GM12873 (cell line): ENCODE measurements at regions not wholly inside any gene's neighbourhood (a gene's known extent, or its start where the extent isn't known, plus 50 kb on each side); places are given as distances from the start of the nearest gene placed in this dataset.

Experiments used
- TF ChIP-seq, protein P1 (sequence below): IDR thresholded peaks from 2 replicates; pipeline ENCODE4 v1.5.1; 2012; ENCODE audit warnings: low read depth, mild to moderate bottlenecking, moderate library complexity, low read length, control low read depth; ENCODE audit not compliant: insufficient read depth; ENCODE audit errors: missing control alignments

DNA sequence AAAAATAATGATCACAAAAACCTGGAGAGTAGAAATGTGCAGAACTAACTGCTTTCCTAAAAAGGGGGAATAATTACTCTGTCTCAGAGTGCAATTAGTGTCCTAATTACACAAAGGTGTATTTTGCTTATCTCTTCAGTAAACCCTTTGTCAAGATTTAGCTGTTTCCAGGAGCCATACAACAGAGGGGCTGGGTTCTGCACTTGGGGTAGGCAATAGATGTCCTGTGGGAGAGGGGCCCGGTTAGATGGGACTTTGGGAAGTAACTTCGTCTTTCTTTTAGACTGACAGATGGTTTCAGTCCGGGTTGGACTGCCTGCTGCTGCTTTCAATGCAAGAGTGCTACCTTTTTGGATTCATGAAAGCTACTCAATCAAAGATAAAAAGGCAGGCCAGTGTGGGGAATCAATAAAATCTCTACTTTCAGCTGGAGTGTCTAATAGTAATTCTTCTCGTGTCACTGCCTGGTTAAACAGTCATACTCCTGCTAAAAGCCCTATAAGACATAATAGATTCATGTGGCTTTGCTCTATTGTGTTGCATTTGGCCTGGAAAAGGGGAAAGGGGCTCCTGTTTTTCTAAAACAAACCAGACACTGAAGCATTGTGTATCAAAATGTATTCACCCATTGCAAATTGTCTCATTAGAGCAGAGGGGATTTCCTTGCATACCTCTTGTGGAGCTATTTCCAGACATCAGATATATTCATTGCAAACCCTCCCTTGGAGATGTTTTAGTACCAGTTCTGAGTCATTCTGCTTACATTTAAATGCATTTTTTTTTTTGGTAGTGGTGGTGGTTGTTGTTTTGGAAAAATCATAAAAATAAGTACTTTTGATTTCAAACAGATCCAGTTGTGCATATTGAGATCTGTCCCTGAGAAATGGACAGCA lies 83.3 kb upstream of the PCDH8 start:
- TF ChIP-seq, protein P1, sequence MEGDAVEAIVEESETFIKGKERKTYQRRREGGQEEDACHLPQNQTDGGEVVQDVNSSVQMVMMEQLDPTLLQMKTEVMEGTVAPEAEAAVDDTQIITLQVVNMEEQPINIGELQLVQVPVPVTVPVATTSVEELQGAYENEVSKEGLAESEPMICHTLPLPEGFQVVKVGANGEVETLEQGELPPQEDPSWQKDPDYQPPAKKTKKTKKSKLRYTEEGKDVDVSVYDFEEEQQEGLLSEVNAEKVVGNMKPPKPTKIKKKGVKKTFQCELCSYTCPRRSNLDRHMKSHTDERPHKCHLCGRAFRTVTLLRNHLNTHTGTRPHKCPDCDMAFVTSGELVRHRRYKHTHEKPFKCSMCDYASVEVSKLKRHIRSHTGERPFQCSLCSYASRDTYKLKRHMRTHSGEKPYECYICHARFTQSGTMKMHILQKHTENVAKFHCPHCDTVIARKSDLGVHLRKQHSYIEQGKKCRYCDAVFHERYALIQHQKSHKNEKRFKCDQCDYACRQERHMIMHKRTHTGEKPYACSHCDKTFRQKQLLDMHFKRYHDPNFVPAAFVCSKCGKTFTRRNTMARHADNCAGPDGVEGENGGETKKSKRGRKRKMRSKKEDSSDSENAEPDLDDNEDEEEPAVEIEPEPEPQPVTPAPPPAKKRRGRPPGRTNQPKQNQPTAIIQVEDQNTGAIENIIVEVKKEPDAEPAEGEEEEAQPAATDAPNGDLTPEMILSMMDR: no peak

DNA sequence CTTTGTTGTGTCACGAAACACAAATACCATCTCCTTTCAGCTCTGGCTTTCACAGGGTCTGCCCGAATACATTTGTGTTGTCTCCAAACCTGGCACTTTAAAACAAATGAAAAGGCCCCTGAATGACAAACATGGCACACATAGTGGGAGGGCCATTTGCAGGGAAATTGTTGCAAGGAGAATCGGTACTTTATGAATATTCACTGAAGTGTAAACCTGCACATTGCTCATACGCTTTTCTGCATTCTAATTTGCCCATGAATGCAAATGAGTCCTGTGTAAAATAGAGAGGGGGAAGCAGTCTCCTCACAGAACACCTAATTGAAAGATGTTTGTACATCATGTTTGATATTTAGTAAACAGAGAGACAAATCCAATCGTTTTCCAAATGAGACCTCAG lies 82.7 kb upstream of the PCDH8 start:
- TF ChIP-seq, protein P1: no peak

DNA sequence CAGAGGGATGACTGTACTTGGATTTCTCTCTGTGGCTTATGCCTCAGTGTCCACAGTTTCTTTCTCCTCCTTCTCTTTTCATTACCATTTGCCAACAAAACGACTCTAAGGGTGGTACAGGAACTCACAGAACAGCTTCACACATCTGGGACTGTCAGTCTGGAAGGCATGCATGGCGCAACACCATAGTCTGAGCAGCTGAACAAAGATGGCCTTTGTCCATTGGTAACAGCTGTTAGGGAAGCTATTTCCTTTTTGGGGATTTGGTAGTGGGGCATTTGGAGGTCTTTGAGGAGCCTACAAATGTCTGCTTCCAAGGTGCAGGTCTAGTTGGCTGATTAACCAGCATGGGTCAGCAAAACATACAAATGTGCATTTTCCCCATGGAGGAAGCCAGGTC lies 81.4 kb upstream of the PCDH8 start:
- TF ChIP-seq, protein P1: no peak

DNA sequence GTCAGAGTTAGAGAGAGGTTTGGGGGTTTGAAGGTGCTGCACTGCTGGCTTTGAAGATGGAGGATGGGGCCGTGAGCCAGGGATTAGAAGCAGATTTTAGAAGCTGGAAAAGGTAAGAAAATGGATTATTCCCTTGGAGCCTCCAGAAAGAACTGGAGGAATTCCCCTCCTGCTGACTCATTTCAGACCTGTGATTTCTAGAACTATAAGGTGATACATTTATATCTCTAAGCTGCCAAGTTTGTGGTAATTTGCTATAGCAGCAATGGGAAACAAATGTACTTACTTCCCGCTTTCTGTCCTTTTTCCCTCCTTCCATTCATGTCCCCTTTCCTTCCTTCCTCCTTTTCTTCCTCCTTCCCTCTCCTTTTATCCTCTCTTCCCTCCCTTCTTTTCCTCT lies 78.5 kb upstream of the PCDH8 start:
- TF ChIP-seq, protein P1: no peak

GRCh38 chr13:52925775-52926285 lies 77.4 kb upstream of the PCDH8 start:
- TF ChIP-seq, protein P1: no peak

- TF ChIP-seq, protein P1: no peak
Observed at GRCh38 chr13:52925251-52925650, 76.8 kb upstream of the PCDH8 start.

DNA sequence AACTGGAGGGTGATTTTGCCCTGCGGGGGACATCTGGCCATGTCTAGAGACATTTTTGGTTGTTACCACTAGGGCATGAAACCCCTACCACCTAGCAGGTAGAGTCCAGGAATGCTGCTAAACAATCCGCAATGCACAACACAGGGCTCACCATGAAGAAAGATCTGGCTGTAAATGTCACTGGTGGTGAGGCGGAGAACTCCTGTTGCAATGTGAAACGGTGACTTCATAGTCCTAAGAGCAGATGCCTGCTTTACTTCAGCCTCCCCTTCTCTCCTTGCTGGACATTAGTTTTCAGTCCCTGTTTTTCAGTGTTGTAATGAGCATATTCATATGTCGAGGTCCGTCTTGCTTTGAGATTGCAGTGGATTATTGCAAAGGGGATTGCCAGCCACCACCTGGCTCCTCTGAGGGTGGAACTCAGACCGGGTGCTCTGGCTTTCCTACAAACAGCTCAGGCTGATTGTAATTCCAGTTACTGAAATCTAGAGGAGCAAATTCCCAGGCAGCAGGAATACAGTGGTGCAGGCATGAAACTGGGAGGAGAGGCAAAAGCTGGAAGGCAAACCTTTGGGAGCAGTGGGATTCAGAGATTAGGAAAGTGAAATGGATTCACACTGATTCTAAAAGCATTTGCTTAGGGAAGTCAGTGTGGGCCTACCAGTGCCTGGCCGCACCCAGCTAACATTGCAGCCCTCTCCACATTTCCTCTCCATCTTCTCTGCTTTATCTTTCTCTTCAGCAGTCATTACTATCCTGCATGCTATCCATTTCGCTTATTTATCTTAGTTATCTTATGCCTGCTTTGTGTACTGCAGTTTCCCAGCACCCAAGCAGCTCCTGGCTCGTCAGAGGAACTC lies 76.1 kb upstream of the PCDH8 start:
- TF ChIP-seq, protein P1: no peak
